ENCODE measurements at regions not wholly inside any gene's neighbourhood (a gene's known extent, or its start where the extent isn't known, plus 50 kb on each side); places are given as distances from the start of the nearest gene placed in this dataset.

DNA sequence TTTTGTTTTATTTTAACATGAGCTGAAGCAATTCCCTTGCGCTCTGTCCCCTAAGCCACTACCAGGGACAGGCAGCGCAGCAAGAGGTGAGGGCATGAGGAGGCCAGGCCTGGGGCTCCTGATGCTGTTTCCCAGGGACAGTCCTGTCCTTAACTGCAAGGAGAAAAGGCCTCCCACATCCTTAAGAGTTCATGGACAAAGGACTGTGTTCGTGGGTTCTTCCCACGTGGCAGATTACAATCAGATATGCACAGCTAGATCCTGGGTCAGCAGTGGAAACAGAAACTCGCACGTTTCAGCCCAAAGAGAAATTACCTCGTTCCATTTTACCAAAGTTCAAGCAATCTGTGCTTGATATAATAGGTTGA lies 85.8 kb downstream of the MIS18A start:
- Mint-ChIP-seq H3K4me3 (no peak overlapping the region), H3K4me1 (ENCODE audit: low read depth) (no peaks in the 10 kb centered on the region), H3K27ac (no peak overlapping the region), H3K27me3 (peaks cover 9% of the 10 kb centered on the region), H3K9me3 (no peaks in the 10 kb centered on the region), H3K36me3 (no peaks in the 10 kb centered on the region)
- intact Hi-C loops (cut with micrococcal nuclease), result no loop called here
- ChIA-PET CTCF (no interaction called here), POLR2A (no interaction called here)
- DNase-seq, result no peak

DNA sequence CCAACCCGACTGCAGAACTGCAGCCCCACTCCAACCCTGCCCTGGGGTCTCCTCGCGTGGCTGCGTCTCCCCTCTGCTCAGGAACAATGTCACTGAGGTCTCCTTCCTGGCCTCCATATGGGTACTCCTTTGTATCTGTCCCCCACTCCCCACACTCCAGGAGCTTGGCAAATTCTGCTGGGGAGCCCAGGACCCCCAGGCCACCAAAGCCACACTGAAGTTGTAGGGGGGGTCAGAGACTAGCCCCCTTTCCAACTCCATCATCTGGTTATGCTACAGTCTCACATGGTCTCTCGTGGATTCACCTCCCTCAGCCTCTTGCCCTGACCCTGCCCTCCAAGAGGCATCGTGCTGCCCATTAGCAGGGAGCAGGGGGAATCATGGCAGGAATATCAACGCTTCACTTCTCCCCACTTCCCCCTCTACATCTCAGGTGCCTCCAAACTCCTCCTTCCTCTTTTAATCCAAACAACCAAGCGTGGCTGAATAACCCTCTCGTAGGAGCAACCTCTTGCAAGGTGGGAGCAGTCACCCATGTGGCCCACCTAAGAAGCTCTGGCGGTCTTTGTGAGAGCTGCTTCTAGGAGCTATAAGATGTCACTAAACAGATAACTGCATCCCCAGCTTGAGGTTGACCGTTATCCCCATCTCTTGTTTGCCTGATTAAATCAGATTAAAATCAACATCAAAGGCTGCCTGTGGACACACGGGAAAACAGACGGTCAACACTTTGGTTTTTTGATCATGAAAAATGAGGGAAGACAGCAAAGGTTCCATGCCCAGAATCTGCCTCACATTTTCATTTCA lies 86.4 kb downstream of the MIS18A start:
- Mint-ChIP-seq H3K4me1 (ENCODE audit: low read depth) (no peaks in the 10 kb centered on the region), H3K36me3 (no peaks in the 10 kb centered on the region)

GRCh38 chr21:32190493-32191144 lies 88.2 kb downstream of the MIS18A start:
- POLR2A ChIA-PET, result interaction anchor here (0.5 kb wide), 1 partner anchor 457 kb away, joined by 3 read pairs; no protein-coding TSS in a partner anchor
- no peak overlapping the region for H3K27ac Mint-ChIP-seq
- H3K4me3 Mint-ChIP-seq, result no peak overlapping the region
- peaks cover 13% of the 10 kb centered on the region for H3K27me3 Mint-ChIP-seq
- no peaks in the 10 kb centered on the region for H3K36me3 Mint-ChIP-seq
- no peak for DNase-seq
- intact Hi-C loops (cut with micrococcal nuclease), result no loop called here
- H3K9me3 Mint-ChIP-seq, result no peaks in the 10 kb centered on the region
- CTCF ChIA-PET, result no interaction called here
- H3K4me1 Mint-ChIP-seq (ENCODE audit: low read depth), result no peaks in the 10 kb centered on the region

More for the DNA sequence above, 86.4 kb downstream of the MIS18A start:
- H3K9me3 Mint-ChIP-seq, result no peaks in the 10 kb centered on the region
- intact Hi-C loops (cut with micrococcal nuclease), result no loop called here
- no peak for DNase-seq
- H3K4me3 Mint-ChIP-seq, result no peak overlapping the region
- peaks cover 10% of the 10 kb centered on the region for H3K27me3 Mint-ChIP-seq
- CTCF ChIA-PET, result no interaction called here
- POLR2A ChIA-PET, result no interaction called here
- H3K27ac Mint-ChIP-seq, result no peak overlapping the region

GRCh38 chr21:32189688-32190483 lies 89.0 kb downstream of the MIS18A start:
- H3K4me1 Mint-ChIP-seq (ENCODE audit: low read depth), result no peaks in the 10 kb centered on the region
- no peak overlapping the region for H3K27ac Mint-ChIP-seq
- POLR2A ChIA-PET, result no interaction called here
- intact Hi-C loops (cut with micrococcal nuclease), result no loop called here
- no peak for DNase-seq
- peaks cover 13% of the 10 kb centered on the region for H3K27me3 Mint-ChIP-seq
- H3K36me3 Mint-ChIP-seq, result no peaks in the 10 kb centered on the region
- H3K4me3 Mint-ChIP-seq, result no peak overlapping the region
- CTCF ChIA-PET, result no interaction called here
- no peaks in the 10 kb centered on the region for H3K9me3 Mint-ChIP-seq

DNA sequence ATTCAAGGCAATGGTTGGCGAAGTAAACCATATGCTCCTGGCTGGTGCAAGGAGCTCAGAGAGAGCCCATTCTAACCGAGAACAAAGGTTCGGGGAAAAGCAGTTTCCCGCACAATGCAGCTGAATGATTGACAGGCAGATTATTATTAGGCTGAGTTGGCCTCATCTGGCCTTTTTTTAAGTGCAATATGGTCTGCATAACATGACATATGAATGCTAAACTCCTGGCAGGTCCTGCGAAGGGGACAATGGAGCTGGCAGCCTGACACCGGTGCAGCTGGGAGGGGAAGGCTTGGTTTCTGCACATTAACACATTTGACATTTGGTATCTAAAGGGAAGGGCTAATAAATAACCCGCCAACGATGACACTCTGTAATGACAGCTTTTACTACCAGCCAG lies 92.0 kb downstream of the MIS18A start:
- Mint-ChIP-seq H3K9me3 (no peaks in the 10 kb centered on the region), H3K27me3 (peaks cover 13% of the 10 kb centered on the region), H3K4me1 (ENCODE audit: low read depth) (no peaks in the 10 kb centered on the region), H3K36me3 (no peaks in the 10 kb centered on the region), H3K4me3 (no peak overlapping the region), H3K27ac (no peak overlapping the region)
- POLR2A ChIA-PET, result no interaction called here
- no peak for DNase-seq
- CTCF ChIA-PET, result no interaction called here
- intact Hi-C loops (cut with micrococcal nuclease), result no loop called here

DNA sequence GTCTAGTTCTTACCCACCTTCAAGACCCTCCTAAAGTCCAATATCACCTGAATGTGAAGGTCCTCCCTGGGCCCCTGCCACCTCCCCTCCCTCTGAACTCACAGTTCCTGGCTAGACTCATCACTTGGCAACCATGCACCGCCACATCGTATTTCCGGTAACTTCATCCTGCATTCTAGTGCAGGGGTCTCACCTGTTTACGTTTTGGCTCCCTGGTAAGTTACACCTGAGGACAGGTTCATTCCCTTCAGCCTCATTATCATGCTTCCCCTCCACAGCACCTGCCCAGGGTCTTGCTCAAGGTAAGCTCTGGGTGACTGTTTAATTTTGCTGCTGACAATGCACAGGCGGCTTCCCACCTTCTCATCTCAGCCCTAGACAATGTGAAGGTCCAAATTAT lies 93.1 kb downstream of the MIS18A start:
- Mint-ChIP-seq H3K9me3 (no peaks in the 10 kb centered on the region), H3K27me3 (peaks cover 9% of the 10 kb centered on the region), H3K27ac (no peak overlapping the region), H3K4me1 (ENCODE audit: low read depth) (no peaks in the 10 kb centered on the region), H3K4me3 (no peak overlapping the region), H3K36me3 (no peaks in the 10 kb centered on the region)
- POLR2A ChIA-PET, result no interaction called here
- no peak for DNase-seq
- intact Hi-C loops (cut with micrococcal nuclease), result no loop called here
- CTCF ChIA-PET, result no interaction called here

- H3K4me1 Mint-ChIP-seq (ENCODE audit: low read depth), result no peaks in the 10 kb centered on the region
- no peak for DNase-seq
- H3K9me3 Mint-ChIP-seq, result no peaks in the 10 kb centered on the region
- intact Hi-C loops (cut with micrococcal nuclease), result no loop called here
- H3K27ac Mint-ChIP-seq, result no peak overlapping the region
- H3K27me3 Mint-ChIP-seq, result peaks cover 10% of the 10 kb centered on the region
- ChIA-PET CTCF (no interaction called here), POLR2A (no interaction called here)
- H3K4me3 Mint-ChIP-seq, result no peak overlapping the region
- H3K36me3 Mint-ChIP-seq, result no peaks in the 10 kb centered on the region
Observed at GRCh38 chr21:32185103-32185502, 93.7 kb downstream of the MIS18A start.

GRCh38 chr21:32184485-32184884 lies 94.4 kb downstream of the MIS18A start:
- no peaks in the 10 kb centered on the region for H3K36me3 Mint-ChIP-seq
- H3K4me3 Mint-ChIP-seq, result no peak overlapping the region
- H3K9me3 Mint-ChIP-seq, result no peaks in the 10 kb centered on the region
- intact Hi-C loops (cut with micrococcal nuclease), result no loop called here
- ChIA-PET CTCF (no interaction called here), POLR2A (no interaction called here)
- H3K27ac Mint-ChIP-seq, result no peak overlapping the region
- H3K4me1 Mint-ChIP-seq (ENCODE audit: low read depth), result no peaks in the 10 kb centered on the region
- peaks cover 7% of the 10 kb centered on the region for H3K27me3 Mint-ChIP-seq
- no peak for DNase-seq

GRCh38 chr21:32184065-32184464 lies 94.8 kb downstream of the MIS18A start:
- Mint-ChIP-seq H3K4me3 (no peak overlapping the region), H3K36me3 (no peaks in the 10 kb centered on the region), H3K27ac (no peak overlapping the region), H3K27me3 (peaks cover 7% of the 10 kb centered on the region), H3K9me3 (no peaks in the 10 kb centered on the region), H3K4me1 (ENCODE audit: low read depth) (no peaks in the 10 kb centered on the region)
- CTCF ChIA-PET, result no interaction called here
- DNase-seq, result no peak
- POLR2A ChIA-PET, result no interaction called here
- intact Hi-C loops (cut with micrococcal nuclease), result no loop called here

DNA sequence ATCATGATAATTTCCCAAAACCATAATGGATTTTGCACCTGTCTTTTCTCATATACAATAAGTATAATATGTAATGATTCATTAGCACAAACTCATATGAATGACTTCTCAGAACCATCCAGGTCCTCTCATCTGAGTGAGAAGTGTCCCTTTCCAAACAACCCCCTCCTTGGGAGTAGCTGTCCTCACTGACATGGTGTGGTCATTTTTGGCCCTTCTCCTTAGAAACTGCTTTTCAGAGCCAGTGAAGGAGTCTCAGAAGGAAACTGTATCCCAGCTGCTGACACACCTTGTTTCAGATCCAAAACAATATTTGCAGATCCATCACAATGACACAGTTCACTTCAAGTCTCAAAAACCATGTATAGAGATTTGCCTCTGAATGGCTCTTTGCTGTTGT lies 95.5 kb downstream of the MIS18A start:
- no peak for DNase-seq
- Mint-ChIP-seq H3K9me3 (no peaks in the 10 kb centered on the region), H3K36me3 (no peaks in the 10 kb centered on the region), H3K27me3 (peaks cover 7% of the 10 kb centered on the region), H3K4me3 (no peak overlapping the region), H3K27ac (no peak overlapping the region), H3K4me1 (ENCODE audit: low read depth) (no peaks in the 10 kb centered on the region)
- intact Hi-C loops (cut with micrococcal nuclease), result no loop called here
- ChIA-PET POLR2A (no interaction called here), CTCF (no interaction called here)

DNA sequence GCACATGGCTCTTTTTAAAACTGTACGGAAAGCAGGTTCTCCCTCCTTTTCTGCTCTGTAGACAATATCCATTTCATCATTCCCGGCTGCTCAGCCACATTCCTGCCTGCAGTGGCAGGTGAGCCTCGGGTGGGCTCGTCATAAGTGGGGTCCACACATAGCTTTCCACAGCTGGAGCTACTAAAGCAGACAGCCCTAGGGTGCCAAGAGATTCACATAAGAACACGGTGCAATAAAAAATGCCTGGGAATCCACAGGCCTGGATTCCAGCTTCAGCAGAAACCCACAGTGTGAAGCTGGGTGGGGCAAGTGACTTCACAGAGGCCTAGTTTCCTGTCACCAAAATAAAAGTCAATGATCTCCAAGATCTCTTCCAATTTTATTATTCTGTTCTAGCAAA lies 96.4 kb downstream of the MIS18A start:
- no peaks in the 10 kb centered on the region for H3K36me3 Mint-ChIP-seq
- H3K9me3 Mint-ChIP-seq, result no peaks in the 10 kb centered on the region
- H3K27me3 Mint-ChIP-seq, result peaks cover 6% of the 10 kb centered on the region
- CTCF ChIA-PET, result no interaction called here
- no peak for DNase-seq
- H3K27ac Mint-ChIP-seq, result no peak overlapping the region
- intact Hi-C loops (cut with micrococcal nuclease), result no loop called here
- POLR2A ChIA-PET, result no interaction called here
- no peaks in the 10 kb centered on the region for H3K4me1 Mint-ChIP-seq (ENCODE audit: low read depth)
- no peak overlapping the region for H3K4me3 Mint-ChIP-seq

DNA sequence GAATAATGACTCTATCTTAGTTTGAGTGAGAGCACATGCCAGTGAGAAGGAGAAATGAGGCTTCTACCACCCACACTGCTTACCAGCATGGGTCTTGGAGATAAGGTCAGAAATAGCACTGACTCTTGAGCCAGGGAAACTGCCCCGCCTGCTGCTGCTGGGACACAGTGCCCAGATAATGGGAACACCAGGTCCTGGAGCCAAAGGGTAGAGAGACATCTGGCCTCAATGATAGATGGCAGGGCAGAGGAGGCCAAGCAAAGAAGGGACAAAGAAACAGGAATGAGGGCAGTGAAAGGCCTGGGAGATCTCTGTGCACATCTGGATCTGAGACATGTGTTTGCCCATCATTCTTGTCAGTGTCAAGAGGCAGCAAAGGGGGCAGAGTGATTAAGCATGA lies 97.4 kb downstream of the MIS18A start:
- Mint-ChIP-seq H3K4me3 (no peak overlapping the region), H3K36me3 (no peaks in the 10 kb centered on the region), H3K27ac (no peak overlapping the region), H3K27me3 (peaks cover 3% of the 10 kb centered on the region), H3K9me3 (no peaks in the 10 kb centered on the region), H3K4me1 (ENCODE audit: low read depth) (no peaks in the 10 kb centered on the region)
- POLR2A ChIA-PET, result no interaction called here
- intact Hi-C loops (cut with micrococcal nuclease), result no loop called here
- CTCF ChIA-PET, result no interaction called here
- no peak for DNase-seq

DNA sequence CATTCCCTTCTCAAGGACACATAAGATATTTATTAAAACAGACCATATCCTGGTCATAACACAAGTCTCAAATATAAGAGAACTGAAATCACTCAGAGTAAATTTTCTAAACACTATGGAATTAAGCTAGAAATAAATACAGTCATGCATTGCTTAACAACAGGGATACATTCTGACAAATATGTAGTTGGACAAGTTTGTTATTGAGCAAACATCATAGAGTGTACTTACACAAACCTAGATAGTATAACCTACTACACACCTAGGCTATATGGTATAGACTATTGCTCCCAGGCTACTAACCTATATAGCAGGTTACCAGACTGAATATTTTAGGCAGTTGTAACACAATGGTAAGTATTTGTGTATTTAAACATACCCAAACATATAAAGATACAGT lies 104.0 kb downstream of the MIS18A start:
- peaks cover 3% of the 10 kb centered on the region for H3K27me3 Mint-ChIP-seq
- DNase-seq, result no peak
- H3K4me1 Mint-ChIP-seq (ENCODE audit: low read depth), result no peaks in the 10 kb centered on the region
- H3K9me3 Mint-ChIP-seq, result no peaks in the 10 kb centered on the region
- H3K4me3 Mint-ChIP-seq, result no peak overlapping the region
- ChIA-PET POLR2A (no interaction called here), CTCF (no interaction called here)
- intact Hi-C loops (cut with micrococcal nuclease), result no loop called here
- H3K27ac Mint-ChIP-seq, result no peak overlapping the region
- H3K36me3 Mint-ChIP-seq, result no peaks in the 10 kb centered on the region
